DND-41 (cell line): ENCODE measurements at regions not wholly inside any gene's neighbourhood (a gene's known extent, or its start where the extent isn't known, plus 50 kb on each side); places are given as distances from the start of the nearest gene placed in this dataset.

ENCODE experiments used
- ATAC-seq: fragments of 200-7000 bp; cut with Tn5 transposase; 3 replicates; pipeline ENCODE4 v1.9.1; 2021; ENCODE audit warnings: low read depth; ENCODE audit not compliant: insufficient read depth
- DNase-seq: peaks from one replicate; pipeline ENCODE4 v3.0.0-alpha.2; 2020
- H2AFZ ChIP-seq: 2 replicates; pipeline ENCODE4 v1.6.0; 2012; ENCODE audit warnings: low read depth, low read length
- H3K27ac ChIP-seq: 2 replicates; pipeline ENCODE4 v1.5.1; 2012; ENCODE audit warnings: low read length, inconsistent platforms
- H3K27me3 ChIP-seq: fragments of 200-600 bp; sonication (generic); 2 replicates; pipeline ENCODE4 v1.6.0; 2012; ENCODE audit warnings: low read length, mild to moderate bottlenecking, inconsistent platforms; ENCODE audit not compliant: insufficient read depth, poor library complexity
- H3K36me3 ChIP-seq: 2 replicates; pipeline ENCODE4 v1.5.1; 2012; ENCODE audit warnings: low read length, inconsistent platforms; ENCODE audit not compliant: insufficient read depth
- H3K4me1 ChIP-seq: 2 replicates; pipeline ENCODE4 v1.5.1; 2012; ENCODE audit warnings: mild to moderate bottlenecking, low read length; ENCODE audit not compliant: insufficient read depth
- H3K4me2 ChIP-seq: 2 replicates; pipeline ENCODE4 v1.6.0; 2012; ENCODE audit warnings: mild to moderate bottlenecking, moderate library complexity, low read length, inconsistent platforms; ENCODE audit not compliant: insufficient read depth
- H3K4me3 ChIP-seq, 2 experiments: fragments of 200-600 bp in 1 of 2; shearing (Covaris generic) in 1 of 2; 2 replicates each; pipeline ENCODE4 v1.5.1; 2012 to 2016; ENCODE audit warnings: inconsistent platforms in 2 of 2, low read length in 2 of 2, mild to moderate bottlenecking in 2 of 2, low read depth in 1 of 2, moderate library complexity in 1 of 2
- H3K79me2 ChIP-seq: 2 replicates; pipeline ENCODE4 v1.6.0; 2012; ENCODE audit warnings: low read length, inconsistent platforms; ENCODE audit not compliant: insufficient read depth
- H3K9ac ChIP-seq: 2 replicates; pipeline ENCODE4 v1.6.0; 2012; ENCODE audit warnings: low read depth, mild to moderate bottlenecking, inconsistent platforms, low read length, moderate library complexity
- H3K9me3 ChIP-seq: 2 replicates; pipeline ENCODE4 v1.5.1; 2012; ENCODE audit warnings: low read length, moderate library complexity, mild to moderate bottlenecking, inconsistent platforms; ENCODE audit not compliant: insufficient read depth, severe bottlenecking
- H4K20me1 ChIP-seq: 2 replicates; pipeline ENCODE4 v1.6.0; 2012; ENCODE audit warnings: low read length; ENCODE audit not compliant: insufficient read depth
- CTCF ChIP-seq: IDR thresholded peaks from 2 replicates; pipeline ENCODE4 v1.5.1; 2012; ENCODE audit warnings: borderline replicate concordance, low read length, moderate library complexity, mild to moderate bottlenecking; ENCODE audit not compliant: poor library complexity, severe bottlenecking; ENCODE audit errors: extremely low read depth
- EZH2 ChIP-seq: IDR thresholded peaks from 3 replicates; pipeline ENCODE4 v1.6.1; 2012; ENCODE audit warnings: borderline replicate concordance, low read depth, mild to moderate bottlenecking, moderate library complexity, low read length, inconsistent platforms; ENCODE audit not compliant: severe bottlenecking

- Histone ChIP-seq H3K27ac (no peak overlapping the region), H4K20me1 (no peaks in the 10 kb centered on the region), H3K9ac (no peak overlapping the region), H3K4me2 (no peak overlapping the region), H3K27me3 (peaks cover 3% of the 10 kb centered on the region), H3K4me1 (no peaks in the 10 kb centered on the region), H2AFZ (no peak overlapping the region), H3K79me2 (no peaks in the 10 kb centered on the region), H3K4me3 (no peak overlapping the region), H3K9me3 (no peaks in the 10 kb centered on the region), H3K36me3 (no peaks in the 10 kb centered on the region)
- DNase-seq (no peak), ATAC-seq (no peak)
- TF ChIP-seq CTCF (no peak), EZH2 (no peak)
Measured at GRCh38 chr13:22106058-22106457, 435.2 kb downstream of the FGF9 start.

GRCh38 chr13:22107549-22107948, 436.7 kb downstream of the FGF9 start:
- H3K79me2 ChIP-seq, result no peaks in the 10 kb centered on the region
- H3K4me2 ChIP-seq, result no peak overlapping the region
- H3K4me3 ChIP-seq, result no peak overlapping the region
- no peaks in the 10 kb centered on the region for H3K9me3 ChIP-seq
- no peaks in the 10 kb centered on the region for H3K36me3 ChIP-seq
- TF ChIP-seq CTCF (no peak), EZH2 (no peak)
- no peak overlapping the region for H2AFZ ChIP-seq
- peaks cover 3% of the 10 kb centered on the region for H3K27me3 ChIP-seq
- no peak overlapping the region for H3K27ac ChIP-seq
- H3K4me1 ChIP-seq, result no peaks in the 10 kb centered on the region
- H4K20me1 ChIP-seq, result no peaks in the 10 kb centered on the region
- DNase-seq, result no peak
- H3K9ac ChIP-seq, result no peak overlapping the region
- no peak for ATAC-seq

GRCh38 chr13:22108283-22108942, 437.5 kb downstream of the FGF9 start:
- ATAC-seq, result no peak
- no peak overlapping the region for H3K4me2 ChIP-seq

More at GRCh38 chr13:22108283-22108942, 437.5 kb downstream of the FGF9 start:
- DNase-seq, result no peak
- Histone ChIP-seq H4K20me1 (no peaks in the 10 kb centered on the region), H3K79me2 (no peaks in the 10 kb centered on the region), H3K4me1 (no peaks in the 10 kb centered on the region), H3K27me3 (peaks cover 3% of the 10 kb centered on the region), H2AFZ (no peak overlapping the region), H3K4me3 (no peak overlapping the region), H3K9me3 (no peaks in the 10 kb centered on the region), H3K27ac (no peak overlapping the region), H3K9ac (no peak overlapping the region), H3K36me3 (no peaks in the 10 kb centered on the region)
- TF ChIP-seq CTCF (no peak), EZH2 (no peak)
